ENCODE measurements at regions not wholly inside any gene's neighbourhood (a gene's known extent, or its start where the extent isn't known, plus 50 kb on each side); places are given as distances from the start of the nearest gene placed in this dataset.

- TF ChIP-seq CTCF (IDR thresholded peaks at IDR 0.05) (no peak), POLR2A (IDR thresholded peaks at IDR 0.05) (no peak)
These were observed 146.6 kb downstream of the ANKRD60 start for GRCh38 chr20:58081846-58082245.
